T-helper 9 cell (primary cell): ENCODE measurements at regions not wholly inside any gene's neighbourhood (a gene's known extent, or its start where the extent isn't known, plus 50 kb on each side); places are given as distances from the start of the nearest gene placed in this dataset.
"Not testable (repeated sequence)": the region's sequence is repeated elsewhere in the genome, so short reads cannot be mapped to it uniquely, and the experiment has no call there.

Experiments
- DNase-seq: peaks from one replicate; pipeline ENCODE4 v3.0.0-alpha.2; 2020

GRCh38 chr14:105741707-105742530 lies 215.5 kb downstream of the TMEM121 start:
- DNase-seq, result not testable (repeated sequence)

GRCh38 chr14:105742531-105742848 lies 216.1 kb downstream of the TMEM121 start:
- no peak for DNase-seq

GRCh38 chr14:105742904-105743701 lies 216.7 kb downstream of the TMEM121 start:
- DNase-seq, result not testable (repeated sequence)

GRCh38 chr14:105744213-105744787 lies 217.9 kb downstream of the TMEM121 start:
- not testable (repeated sequence) for DNase-seq

GRCh38 chr14:105745433-105746123 lies 219.2 kb downstream of the TMEM121 start:
- no peak for DNase-seq

GRCh38 chr14:105746124-105746514 lies 219.7 kb downstream of the TMEM121 start:
- DNase-seq, result no peak

GRCh38 chr14:105746800-105747502 lies 220.6 kb downstream of the TMEM121 start:
- DNase-seq, result not testable (repeated sequence)

- DNase-seq, result not testable (repeated sequence)
Observed at GRCh38 chr14:105747503-105748203, 221.3 kb downstream of the TMEM121 start.

- DNase-seq, result no peak
Observed at GRCh38 chr14:105748204-105748578, 221.8 kb downstream of the TMEM121 start.

GRCh38 chr14:105748710-105749109 lies 222.3 kb downstream of the TMEM121 start:
- DNase-seq, result not testable (repeated sequence)

GRCh38 chr14:105749870-105750541 lies 223.6 kb downstream of the TMEM121 start:
- not testable (repeated sequence) for DNase-seq

GRCh38 chr14:105751291-105751751 lies 224.9 kb downstream of the TMEM121 start:
- DNase-seq, result not testable (repeated sequence)

- not testable (repeated sequence) for DNase-seq
Observed at GRCh38 chr14:105752420-105752819, 226.0 kb downstream of the TMEM121 start.

- DNase-seq, result no peak
Observed at GRCh38 chr14:105760691-105761344, 234.4 kb downstream of the TMEM121 start.

- DNase-seq, result not testable (repeated sequence)
Observed at GRCh38 chr14:105761345-105761740, 235.0 kb downstream of the TMEM121 start.

- no peak for DNase-seq
Observed at GRCh38 chr14:105761842-105762241, 235.5 kb downstream of the TMEM121 start.

- not testable (repeated sequence) for DNase-seq
Observed at GRCh38 chr14:105762262-105762661, 235.9 kb downstream of the TMEM121 start.

- not testable (repeated sequence) for DNase-seq
Observed at GRCh38 chr14:105764254-105764901, 238.0 kb downstream of the TMEM121 start.

- not testable (repeated sequence) for DNase-seq
Observed at GRCh38 chr14:105765072-105765825, 238.9 kb downstream of the TMEM121 start.
